ENCODE measurements at regions not wholly inside any gene's neighbourhood (a gene's known extent, or its start where the extent isn't known, plus 50 kb on each side); places are given as distances from the start of the nearest gene placed in this dataset.

GRCh38 chr6:121020656-121021055 is 313.6 kb downstream of the TBC1D32 start:
- TF ChIP-seq CTCF (conservative IDR thresholded peaks at IDR 0.05; ENCODE audit: low read depth), result no peak
- no peak for DNase-seq (ENCODE audit: low spot score)
- H3K27ac ChIP-seq, result no peak overlapping the region
- ChIA-PET CTCF (no interaction called here), POLR2A (ENCODE audit: low non-redundant PET) (no interaction called here)

GRCh38 chr6:121008553-121008952 is 325.7 kb downstream of the TBC1D32 start:
- no peak for TF ChIP-seq CTCF (conservative IDR thresholded peaks at IDR 0.05; ENCODE audit: low read depth)
- POLR2A ChIA-PET (ENCODE audit: low non-redundant PET), result no interaction called here
- DNase-seq (ENCODE audit: low spot score), result no peak
- no peak overlapping the region for H3K27ac ChIP-seq
- CTCF ChIA-PET, result no interaction called here

- ChIA-PET CTCF (no interaction called here), POLR2A (ENCODE audit: low non-redundant PET) (no interaction called here)
- H3K27ac ChIP-seq, result no peak overlapping the region
- DNase-seq (ENCODE audit: low spot score), result no peak
- no peak for TF ChIP-seq CTCF (conservative IDR thresholded peaks at IDR 0.05; ENCODE audit: low read depth)
Observed at GRCh38 chr6:121006024-121006423, 328.3 kb downstream of the TBC1D32 start.

GRCh38 chr6:121000381-121000780 is 333.9 kb downstream of the TBC1D32 start:
- no peak for DNase-seq (ENCODE audit: low spot score)
- no peak for TF ChIP-seq CTCF (conservative IDR thresholded peaks at IDR 0.05; ENCODE audit: low read depth)
- no peak overlapping the region for H3K27ac ChIP-seq
- ChIA-PET POLR2A (ENCODE audit: low non-redundant PET) (no interaction called here), CTCF (no interaction called here)

GRCh38 chr6:120996340-120996739 is 337.9 kb downstream of the TBC1D32 start:
- TF ChIP-seq CTCF (conservative IDR thresholded peaks at IDR 0.05; ENCODE audit: low read depth), result no peak
- ChIA-PET POLR2A (ENCODE audit: low non-redundant PET) (no interaction called here), CTCF (no interaction called here)
- DNase-seq (ENCODE audit: low spot score), result no peak
- no peak overlapping the region for H3K27ac ChIP-seq

- POLR2A ChIA-PET (ENCODE audit: low non-redundant PET), result no interaction called here
- DNase-seq (ENCODE audit: low spot score), result no peak
- no peak overlapping the region for H3K27ac ChIP-seq
- CTCF ChIA-PET, result no interaction called here
- TF ChIP-seq CTCF (conservative IDR thresholded peaks at IDR 0.05; ENCODE audit: low read depth), result no peak
Observed at GRCh38 chr6:120994573-120994967, 339.7 kb downstream of the TBC1D32 start.

GRCh38 chr6:120993929-120994572 is 340.2 kb downstream of the TBC1D32 start:
- no peak for TF ChIP-seq CTCF (conservative IDR thresholded peaks at IDR 0.05; ENCODE audit: low read depth)
- ChIA-PET POLR2A (ENCODE audit: low non-redundant PET) (no interaction called here), CTCF (no interaction called here)
- no peak for DNase-seq (ENCODE audit: low spot score)
- no peak overlapping the region for H3K27ac ChIP-seq
